SK-N-SH treated with all-trans-retinoic acid at 6 μM for 48 hours (cell line): ENCODE measurements at regions not wholly inside any gene's neighbourhood (a gene's known extent, or its start where the extent isn't known, plus 50 kb on each side); places are given as distances from the start of the nearest gene placed in this dataset.

Experiments used
- ARNTL ChIP-seq: fragments of 450-650 bp; formaldehyde crosslinking; IDR thresholded peaks from 2 replicates; pipeline ENCODE4 v1.5.0; 2020; ENCODE audit warnings: low read depth, mild to moderate bottlenecking, moderate library complexity, borderline replicate concordance
- BACH2 ChIP-seq: fragments of 250-450 bp; sonication (Bioruptor Pico); IDR thresholded peaks from 2 replicates; pipeline ENCODE4 v1.9.0; 2021; ENCODE audit warnings: mild to moderate bottlenecking, borderline replicate concordance
- ESRRG ChIP-seq: fragments of 250-450 bp; sonication (Bioruptor Pico); IDR thresholded peaks from 2 replicates; pipeline ENCODE4 v1.6.1; 2021; ENCODE audit warnings: mild to moderate bottlenecking
- RARB ChIP-seq: fragments of 250-450 bp; sonication (Bioruptor Pico); IDR thresholded peaks from 2 replicates; pipeline ENCODE4 v1.8.0; 2021; ENCODE audit warnings: mild to moderate bottlenecking, moderate library complexity
- TCF4 ChIP-seq: fragments of 250-450 bp; sonication (Bioruptor Pico); IDR thresholded peaks from 2 replicates; pipeline ENCODE4 v1.8.0; 2021; ENCODE audit warnings: mild to moderate bottlenecking, moderate library complexity, borderline replicate concordance
- TOX ChIP-seq: fragments of 250-450 bp; sonication (Bioruptor Pico); IDR thresholded peaks from 2 replicates; pipeline ENCODE4 v1.8.0; 2021; ENCODE audit warnings: mild to moderate bottlenecking, moderate library complexity, borderline replicate concordance
- ZC3H10 ChIP-seq: fragments of 250-450 bp; sonication (Bioruptor Pico); IDR thresholded peaks from 2 replicates; pipeline ENCODE4 v1.5.1; 2021; ENCODE audit warnings: mild to moderate bottlenecking, moderate library complexity

GRCh38 chr21:22235866-22236590 lies 1237.8 kb downstream of the NCAM2 start:
- TF ChIP-seq ZC3H10 (no peak), ARNTL (no peak), TOX (CRISPR knock-in tag) (no peak), TCF4 (CRISPR knock-in tag) (no peak), BACH2 (CRISPR knock-in tag) (no peak), RARB (CRISPR knock-in tag) (no peak), ESRRG (no peak)
